HepG2 (cell line): ENCODE measurements at regions not wholly inside any gene's neighbourhood (a gene's known extent, or its start where the extent isn't known, plus 50 kb on each side); places are given as distances from the start of the nearest gene placed in this dataset.

Experiments
- CHD4 ChIP-seq: fragments of 200-600 bp; sonication (generic); IDR thresholded peaks from 2 replicates; pipeline ENCODE4 v1.7.0; 2017; ENCODE audit warnings: mild to moderate bottlenecking, low read length, borderline replicate concordance
- CREM ChIP-seq, 2 experiments: sonication (generic) in 1 of 2; formaldehyde crosslinking in 1 of 2; IDR thresholded peaks; 2 replicates each; pipeline versions ENCODE4 v1.4.0 to v1.6.1; 2016 to 2020; ENCODE audit warnings: antibody characterized with exemption in 1 of 2, mild to moderate bottlenecking in 1 of 2, missing genetic modification reagents in 1 of 2
- FOXC1 ChIP-seq: sonication (generic); formaldehyde crosslinking; IDR thresholded peaks from 2 replicates; pipeline ENCODE4 v1.8.0; 2022; ENCODE audit warnings: mild to moderate bottlenecking, missing genetic modification reagents, borderline replicate concordance
- FOXP1 ChIP-seq, 2 experiments: fragments of 450-650 bp in 1 of 2; IDR thresholded peaks; 2 replicates each; pipeline ENCODE4 v1.6.1; 2017 to 2018; ENCODE audit warnings: antibody characterized with exemption in 1 of 2
- PBX3 ChIP-seq: sonication (generic); formaldehyde crosslinking; IDR thresholded peaks from 2 replicates; pipeline ENCODE4 v1.8.1; 2023; ENCODE audit warnings: missing genetic modification reagents, inconsistent platforms, borderline replicate concordance
- POLR2A ChIP-seq, 2 experiments: IDR thresholded peaks; 2 replicates each; pipeline ENCODE4 v1.6.1; 2011; ENCODE audit warnings: low read depth in 2 of 2, low read length in 2 of 2, mild to moderate bottlenecking in 1 of 2, moderate library complexity in 1 of 2; ENCODE audit not compliant: insufficient read depth in 1 of 2
- ZHX2 ChIP-seq, 2 experiments: sonication (generic) in 1 of 2; formaldehyde crosslinking in 1 of 2; IDR thresholded peaks; 2 replicates each; pipeline versions ENCODE4 v1.6.1 to v1.9.0; 2014 to 2022; ENCODE audit warnings: antibody characterized with exemption in 1 of 2, borderline replicate concordance in 1 of 2, inconsistent platforms in 1 of 2, low read depth in 1 of 2, missing genetic modification reagents in 1 of 2
- ZNF234 ChIP-seq: sonication (generic); formaldehyde crosslinking; conservative IDR thresholded peaks from 2 replicates; pipeline ENCODE4 v1.5.1; 2020; ENCODE audit warnings: mild to moderate bottlenecking, missing genetic modification reagents
- ZNF354B ChIP-seq: sonication (generic); formaldehyde crosslinking; IDR thresholded peaks from 2 replicates; pipeline ENCODE4 v1.8.0; 2022; ENCODE audit warnings: mild to moderate bottlenecking, missing genetic modification reagents
- ZNF496 ChIP-seq: sonication (generic); formaldehyde crosslinking; IDR thresholded peaks from 2 replicates; pipeline ENCODE4 v1.8.1; 2023; ENCODE audit warnings: mild to moderate bottlenecking, moderate library complexity, missing genetic modification reagents; ENCODE audit not compliant: insufficient replicate concordance
- TF ChIP-seq, protein P1 (sequence below): sonication (generic); formaldehyde crosslinking; IDR thresholded peaks from 2 replicates; pipeline ENCODE4 v1.4.0; 2020; ENCODE audit warnings: missing genetic modification reagents; ENCODE audit errors: not compliant biosample characterization
- TF ChIP-seq, protein P2 (sequence below): sonication (generic); formaldehyde crosslinking; IDR thresholded peaks from 2 replicates; pipeline ENCODE4 v1.4.0; 2020; ENCODE audit warnings: missing genetic modification reagents, borderline replicate concordance
- TF ChIP-seq, protein P3 (sequence below): sonication (generic); formaldehyde crosslinking; IDR thresholded peaks from 2 replicates; pipeline ENCODE4 v1.9.0; 2021; ENCODE audit warnings: missing genetic modification reagents, borderline replicate concordance

DNA sequence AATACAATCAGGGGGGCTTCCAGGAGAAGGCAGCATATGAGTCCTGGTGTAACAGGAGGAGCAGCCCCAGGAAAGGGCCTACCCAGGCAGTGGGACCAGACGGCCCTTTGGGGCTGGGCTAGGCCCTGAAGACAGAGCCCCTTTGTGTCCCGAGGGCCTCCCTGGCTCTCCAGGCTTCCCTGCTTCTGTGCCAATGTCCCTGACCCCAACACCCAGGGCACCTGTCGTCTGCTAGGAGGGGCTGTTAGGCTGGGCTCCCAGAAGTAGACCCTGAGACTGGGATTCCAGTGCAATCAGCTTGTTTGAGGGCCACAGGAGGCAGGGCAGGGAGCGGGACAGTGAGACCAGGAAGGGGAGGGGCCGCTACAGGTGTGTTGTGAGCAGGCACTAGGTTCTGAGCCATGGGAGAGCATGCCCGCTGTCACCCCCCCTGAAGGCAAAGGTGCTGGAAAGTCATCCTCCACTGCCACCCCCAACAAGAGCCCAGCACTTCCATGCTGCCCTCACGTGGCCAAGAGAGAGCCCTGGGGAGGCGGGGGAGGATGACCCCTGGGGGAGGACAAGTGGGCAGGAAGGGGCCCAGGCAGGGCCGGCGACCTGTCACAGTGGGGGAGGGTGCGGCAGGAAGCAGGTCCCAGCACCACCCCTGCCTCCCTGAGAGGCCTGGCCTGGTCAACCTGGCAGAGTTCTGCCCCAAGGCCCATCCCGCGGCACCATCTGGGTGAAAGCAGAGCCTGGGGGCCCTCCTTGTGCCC is 64.8 kb downstream of the ADRA2C start (continued):
- TF ChIP-seq ZHX2 (IDR thresholded peaks at IDR 0.05; ENCODE audit: low read depth) (peak; percentile 50; the same call in 1 of the 2 replicates), ZHX2 (CRISPR knock-in tag; IDR thresholded peaks at IDR 0.05; ENCODE audit: borderline replicate concordance) (no peak), PBX3 (CRISPR knock-in tag) (no peak), ZNF234 (CRISPR knock-in tag) (no peak), FOXP1 (IDR thresholded peaks at IDR 0.05) (no peak), FOXP1 (CRISPR knock-in tag; IDR thresholded peaks at IDR 0.05) (peak; percentile 60; the same call in 1 of the 2 replicates), ZNF354B (CRISPR knock-in tag) (no peak), ZNF496 (CRISPR knock-in tag) (no peak), CHD4 (no peak), POLR2A (IDR thresholded peaks at IDR 0.05; ENCODE audit: insufficient read depth in 1 of 2, low read depth in 2 of 2, low read length in 2 of 2) (0 out of 4 replicates have a peak, but pooled peaks of 1 of the 2 experiments have one; percentile 13), FOXC1 (CRISPR knock-in tag) (peak; percentile 81), CREM (IDR thresholded peaks at IDR 0.05) (peak; percentile 40; the same call in 1 of the 2 replicates), CREM (CRISPR knock-in tag; IDR thresholded peaks at IDR 0.05) (no peak)
- TF ChIP-seq, protein P1, sequence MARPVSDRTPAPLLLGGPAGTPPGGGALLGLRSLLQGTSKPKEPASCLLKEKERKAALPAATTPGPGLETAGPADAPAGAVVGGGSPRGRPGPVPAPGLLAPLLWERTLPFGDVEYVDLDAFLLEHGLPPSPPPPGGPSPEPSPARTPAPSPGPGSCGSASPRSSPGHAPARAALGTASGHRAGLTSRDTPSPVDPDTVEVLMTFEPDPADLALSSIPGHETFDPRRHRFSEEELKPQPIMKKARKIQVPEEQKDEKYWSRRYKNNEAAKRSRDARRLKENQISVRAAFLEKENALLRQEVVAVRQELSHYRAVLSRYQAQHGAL: no peak
- TF ChIP-seq, protein P2, sequence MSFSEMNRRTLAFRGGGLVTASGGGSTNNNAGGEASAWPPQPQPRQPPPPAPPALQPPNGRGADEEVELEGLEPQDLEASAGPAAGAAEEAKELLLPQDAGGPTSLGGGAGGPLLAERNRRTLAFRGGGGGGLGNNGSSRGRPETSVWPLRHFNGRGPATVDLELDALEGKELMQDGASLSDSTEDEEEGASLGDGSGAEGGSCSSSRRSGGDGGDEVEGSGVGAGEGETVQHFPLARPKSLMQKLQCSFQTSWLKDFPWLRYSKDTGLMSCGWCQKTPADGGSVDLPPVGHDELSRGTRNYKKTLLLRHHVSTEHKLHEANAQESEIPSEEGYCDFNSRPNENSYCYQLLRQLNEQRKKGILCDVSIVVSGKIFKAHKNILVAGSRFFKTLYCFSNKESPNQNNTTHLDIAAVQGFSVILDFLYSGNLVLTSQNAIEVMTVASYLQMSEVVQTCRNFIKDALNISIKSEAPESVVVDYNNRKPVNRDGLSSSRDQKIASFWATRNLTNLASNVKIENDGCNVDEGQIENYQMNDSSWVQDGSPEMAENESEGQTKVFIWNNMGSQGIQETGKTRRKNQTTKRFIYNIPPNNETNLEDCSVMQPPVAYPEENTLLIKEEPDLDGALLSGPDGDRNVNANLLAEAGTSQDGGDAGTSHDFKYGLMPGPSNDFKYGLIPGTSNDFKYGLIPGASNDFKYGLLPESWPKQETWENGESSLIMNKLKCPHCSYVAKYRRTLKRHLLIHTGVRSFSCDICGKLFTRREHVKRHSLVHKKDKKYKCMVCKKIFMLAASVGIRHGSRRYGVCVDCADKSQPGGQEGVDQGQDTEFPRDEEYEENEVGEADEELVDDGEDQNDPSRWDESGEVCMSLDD (CRISPR knock-in tag): peak; percentile 16; the same call in 1 of the 2 replicates
- TF ChIP-seq, protein P3, sequence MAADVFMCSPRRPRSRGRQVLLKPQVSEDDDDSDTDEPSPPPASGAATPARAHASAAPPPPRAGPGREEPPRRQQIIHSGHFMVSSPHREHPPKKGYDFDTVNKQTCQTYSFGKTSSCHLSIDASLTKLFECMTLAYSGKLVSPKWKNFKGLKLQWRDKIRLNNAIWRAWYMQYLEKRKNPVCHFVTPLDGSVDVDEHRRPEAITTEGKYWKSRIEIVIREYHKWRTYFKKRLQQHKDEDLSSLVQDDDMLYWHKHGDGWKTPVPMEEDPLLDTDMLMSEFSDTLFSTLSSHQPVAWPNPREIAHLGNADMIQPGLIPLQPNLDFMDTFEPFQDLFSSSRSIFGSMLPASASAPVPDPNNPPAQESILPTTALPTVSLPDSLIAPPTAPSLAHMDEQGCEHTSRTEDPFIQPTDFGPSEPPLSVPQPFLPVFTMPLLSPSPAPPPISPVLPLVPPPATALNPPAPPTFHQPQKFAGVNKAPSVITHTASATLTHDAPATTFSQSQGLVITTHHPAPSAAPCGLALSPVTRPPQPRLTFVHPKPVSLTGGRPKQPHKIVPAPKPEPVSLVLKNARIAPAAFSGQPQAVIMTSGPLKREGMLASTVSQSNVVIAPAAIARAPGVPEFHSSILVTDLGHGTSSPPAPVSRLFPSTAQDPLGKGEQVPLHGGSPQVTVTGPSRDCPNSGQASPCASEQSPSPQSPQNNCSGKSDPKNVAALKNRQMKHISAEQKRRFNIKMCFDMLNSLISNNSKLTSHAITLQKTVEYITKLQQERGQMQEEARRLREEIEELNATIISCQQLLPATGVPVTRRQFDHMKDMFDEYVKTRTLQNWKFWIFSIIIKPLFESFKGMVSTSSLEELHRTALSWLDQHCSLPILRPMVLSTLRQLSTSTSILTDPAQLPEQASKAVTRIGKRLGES: peak; percentile 89; the same call in 1 of the 2 replicates
